Trophoblast cell (in vitro differentiated cells and primary cell): ENCODE measurements at regions not wholly inside any gene's neighbourhood (a gene's known extent, or its start where the extent isn't known, plus 50 kb on each side); places are given as distances from the start of the nearest gene placed in this dataset.

Experiments
- DNase-seq, 2 donors: peaks; one replicate each; pipeline ENCODE4 v3.0.0-alpha.2; 2016
- H2AFZ ChIP-seq: 2 replicates; pipeline ENCODE4 v1.6.1; 2013; ENCODE audit warnings: low read length, moderate library complexity, mild to moderate bottlenecking; ENCODE audit not compliant: insufficient read depth, poor library complexity
- H2AK5ac ChIP-seq: 2 replicates; pipeline ENCODE4 v1.6.1; 2013; ENCODE audit warnings: mild to moderate bottlenecking, low read length
- H2BK120ac ChIP-seq: 2 replicates; pipeline ENCODE4 v1.6.1; 2013; ENCODE audit warnings: low read length, mild to moderate bottlenecking, moderate library complexity; ENCODE audit not compliant: insufficient read depth, poor library complexity
- H2BK12ac ChIP-seq: 2 replicates; pipeline ENCODE4 v1.6.1; 2013; ENCODE audit warnings: mild to moderate bottlenecking, low read length, moderate library complexity
- H2BK5ac ChIP-seq: 2 replicates; pipeline ENCODE4 v1.6.1; 2013; ENCODE audit warnings: low read length, low read depth, moderate library complexity, mild to moderate bottlenecking; ENCODE audit not compliant: poor library complexity
- H3K14ac ChIP-seq: 2 replicates; pipeline ENCODE4 v1.6.1; 2013; ENCODE audit warnings: mild to moderate bottlenecking, low read length
- H3K18ac ChIP-seq: 2 replicates; pipeline ENCODE4 v1.6.1; 2013; ENCODE audit warnings: mild to moderate bottlenecking, low read length
- H3K23ac ChIP-seq: 2 replicates; pipeline ENCODE4 v1.6.1; 2013; ENCODE audit warnings: low read length
- H3K27ac ChIP-seq: 2 replicates; pipeline ENCODE4 v1.5.1; 2013; ENCODE audit warnings: low read depth, mild to moderate bottlenecking, inconsistent platforms, low read length, moderate library complexity
- H3K27me3 ChIP-seq: 2 replicates; pipeline ENCODE4 v1.6.1; 2013; ENCODE audit warnings: inconsistent platforms, mild to moderate bottlenecking, low read length, moderate library complexity; ENCODE audit not compliant: insufficient read depth
- H3K36me3 ChIP-seq, 2 experiments: 1 replicate in 1 of 2; 2 replicates in 1 of 2; pipeline ENCODE4 v1.6.1; 2013; ENCODE audit warnings: low read length in 2 of 2, mild to moderate bottlenecking in 2 of 2, moderate library complexity in 1 of 2; ENCODE audit not compliant: insufficient read depth in 2 of 2, control insufficient read depth in 1 of 2
- H3K4ac ChIP-seq: 2 replicates; pipeline ENCODE4 v1.6.1; 2013; ENCODE audit warnings: low read depth, mild to moderate bottlenecking, low read length, moderate library complexity
- H3K4me1 ChIP-seq, 2 experiments: 1 replicate in 1 of 2; 2 replicates in 1 of 2; pipeline ENCODE4 v1.6.1; 2013; ENCODE audit warnings: low read length in 2 of 2, mild to moderate bottlenecking in 2 of 2, moderate library complexity in 1 of 2; ENCODE audit not compliant: insufficient read depth in 2 of 2, control insufficient read depth in 1 of 2
- H3K4me2 ChIP-seq: 2 replicates; pipeline ENCODE4 v1.6.1; 2013; ENCODE audit warnings: inconsistent platforms, mild to moderate bottlenecking, low read length, moderate library complexity
- H3K4me3 ChIP-seq: 2 replicates; pipeline ENCODE4 v1.5.1; 2013; ENCODE audit warnings: mild to moderate bottlenecking, low read depth, low read length, inconsistent platforms
- H3K79me1 ChIP-seq: one replicate; pipeline ENCODE4 v1.6.1; 2013; ENCODE audit warnings: low read length
- H3K79me2 ChIP-seq: 2 replicates; pipeline ENCODE4 v1.6.1; 2013; ENCODE audit warnings: low read length, mild to moderate bottlenecking; ENCODE audit not compliant: control insufficient read depth, insufficient read depth, poor library complexity
- H3K9ac ChIP-seq: 2 replicates; pipeline ENCODE4 v1.6.1; 2013; ENCODE audit warnings: mild to moderate bottlenecking, low read length
- H3K9me3 ChIP-seq: 2 replicates; pipeline ENCODE4 v1.6.1; 2013; ENCODE audit warnings: low read depth, mild to moderate bottlenecking, control low read depth, inconsistent platforms, low read length; ENCODE audit not compliant: insufficient read depth
- H4K12ac ChIP-seq: 2 replicates; pipeline ENCODE4 v1.6.1; 2013; ENCODE audit warnings: low read depth, mild to moderate bottlenecking, low read length, moderate library complexity
- H4K8ac ChIP-seq: 2 replicates; pipeline ENCODE4 v1.6.1; 2013; ENCODE audit warnings: low read depth, mild to moderate bottlenecking, low read length, moderate library complexity
- H4K91ac ChIP-seq: one replicate; pipeline ENCODE4 v1.6.1; 2013; ENCODE audit warnings: low read depth, mild to moderate bottlenecking, low read length, moderate library complexity
- WGBS: extraction: QIAGEN DNeasy Blood & Tissue Kit; methylation state at CpG from one replicate; pipeline ENCODE4 v1.1.7; 2013; ENCODE audit warnings: missing lambda C conversion rate; ENCODE audit not compliant: insufficient read length, insufficient coverage; ENCODE audit errors: extremely low coverage; 5-methylcytosine and 5-hydroxymethylcytosine counted together

DNA sequence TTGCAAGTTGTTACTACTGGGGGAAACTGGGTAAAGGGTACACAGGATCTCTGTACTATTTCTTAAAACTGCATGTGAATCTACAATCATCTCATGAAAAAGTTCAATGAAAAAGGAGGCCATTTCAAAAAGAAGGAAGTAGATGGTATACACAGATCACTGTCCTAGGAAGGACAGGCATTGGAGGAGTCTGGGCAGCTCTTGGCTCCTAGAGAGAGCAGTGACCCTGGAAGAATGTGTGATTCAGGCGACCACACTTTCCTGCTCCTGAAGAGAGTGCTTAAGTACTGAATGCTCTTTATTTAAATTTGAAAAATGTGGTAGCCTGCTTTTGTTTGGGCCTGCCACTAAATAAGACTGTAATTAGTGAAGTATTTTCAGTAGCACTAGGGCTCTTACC is 318.1 kb upstream of the CASK start:
- no peak overlapping the region for H4K91ac ChIP-seq
- H3K9ac ChIP-seq: no peak overlapping the region
- H3K23ac ChIP-seq: no peak overlapping the region
- no peaks in the 10 kb centered on the region for H3K4me1 ChIP-seq
- H3K79me2 ChIP-seq: no peaks in the 10 kb centered on the region
- no peaks in the 10 kb centered on the region for H3K9me3 ChIP-seq
- H3K4me3 ChIP-seq: no peak overlapping the region
- no peak overlapping the region for H4K8ac ChIP-seq
- WGBS: no CpG with 5 or more reads among the region's 1 CpG
- H2AK5ac ChIP-seq: no peak overlapping the region
- H2BK5ac ChIP-seq: no peak overlapping the region
- H3K14ac ChIP-seq: no peak overlapping the region
- no peak overlapping the region for H4K12ac ChIP-seq
- H3K4me2 ChIP-seq: no peak overlapping the region
- H2BK12ac ChIP-seq: no peak overlapping the region
- H2BK120ac ChIP-seq: no peak overlapping the region
- H3K79me1 ChIP-seq: no peaks in the 10 kb centered on the region
- H3K36me3 ChIP-seq: no peaks in the 10 kb centered on the region
- H3K27me3 ChIP-seq: no peaks in the 10 kb centered on the region
- no peak overlapping the region for H3K27ac ChIP-seq
- H3K18ac ChIP-seq: no peak overlapping the region
- no peak overlapping the region for H3K4ac ChIP-seq
- no peak for DNase-seq
- H2AFZ ChIP-seq: no peak overlapping the region

DNA sequence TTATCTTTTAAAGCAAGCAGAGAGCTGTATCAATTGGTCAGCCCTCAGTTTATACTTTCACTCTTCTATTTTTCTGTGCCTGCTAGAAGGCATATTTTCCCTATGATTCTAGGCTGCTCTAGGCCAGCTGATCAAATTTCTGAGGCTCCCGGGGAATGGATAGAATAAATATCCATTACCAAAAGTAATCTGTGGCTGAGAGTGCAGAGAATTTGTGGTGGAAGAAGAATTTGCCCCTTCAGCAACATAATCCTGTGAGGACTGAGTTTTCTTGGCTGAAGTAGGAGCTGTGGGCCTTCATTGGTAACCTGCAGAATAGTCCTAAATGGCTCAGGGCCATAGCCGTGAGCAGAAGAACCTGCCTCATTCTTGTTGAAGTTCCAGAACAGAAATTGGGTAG is 314.6 kb upstream of the CASK start:
- no peaks in the 10 kb centered on the region for H3K79me1 ChIP-seq
- no peak overlapping the region for H2BK120ac ChIP-seq
- H2AK5ac ChIP-seq: no peak overlapping the region
- no peak overlapping the region for H2BK5ac ChIP-seq
- no peak overlapping the region for H2AFZ ChIP-seq
- no peaks in the 10 kb centered on the region for H3K36me3 ChIP-seq
- DNase-seq: no peak
- H3K4ac ChIP-seq: no peak overlapping the region
- H3K4me3 ChIP-seq: no peak overlapping the region
- no peak overlapping the region for H4K91ac ChIP-seq
- no peaks in the 10 kb centered on the region for H3K4me1 ChIP-seq
- no peak overlapping the region for H4K12ac ChIP-seq
- H2BK12ac ChIP-seq: no peak overlapping the region
- no peaks in the 10 kb centered on the region for H3K79me2 ChIP-seq
- H3K9me3 ChIP-seq: no peaks in the 10 kb centered on the region
- H3K4me2 ChIP-seq: no peak overlapping the region
- H3K23ac ChIP-seq: no peak overlapping the region
- no peak overlapping the region for H3K18ac ChIP-seq
- no peak overlapping the region for H3K27ac ChIP-seq
- H3K27me3 ChIP-seq: no peaks in the 10 kb centered on the region
- no peak overlapping the region for H3K14ac ChIP-seq
- H4K8ac ChIP-seq: no peak overlapping the region
- WGBS: no CpG with 5 or more reads among the region's 2 CpGs
- no peak overlapping the region for H3K9ac ChIP-seq

- Histone ChIP-seq H3K23ac (no peak overlapping the region), H3K4me3 (no peak overlapping the region), H2BK12ac (no peak overlapping the region), H2AK5ac (no peak overlapping the region), H2AFZ (no peak overlapping the region), H4K91ac (no peak overlapping the region), H3K79me1 (no peaks in the 10 kb centered on the region), H3K9me3 (no peaks in the 10 kb centered on the region), H3K14ac (no peak overlapping the region), H4K8ac (no peak overlapping the region), H2BK120ac (no peak overlapping the region), H3K4me1 (no peaks in the 10 kb centered on the region), H4K12ac (no peak overlapping the region), H3K27me3 (no peaks in the 10 kb centered on the region), H3K4ac (no peak overlapping the region), H3K36me3 (no peaks in the 10 kb centered on the region), H3K4me2 (no peak overlapping the region), H3K18ac (no peak overlapping the region), H3K9ac (no peak overlapping the region), H2BK5ac (no peak overlapping the region), H3K27ac (no peak overlapping the region), H3K79me2 (no peaks in the 10 kb centered on the region)
- DNase-seq: no peak
- no CpG with 5 or more reads among the region's 2 CpGs for WGBS
These were observed 306.2 kb upstream of the CASK start for GRCh38 chrX:42229533-42229932.

- Histone ChIP-seq H2AFZ (no peak overlapping the region), H4K91ac (no peak overlapping the region), H3K23ac (no peak overlapping the region), H2BK5ac (no peak overlapping the region), H3K27ac (no peak overlapping the region), H3K4me3 (no peak overlapping the region), H3K79me2 (no peaks in the 10 kb centered on the region), H2BK120ac (no peak overlapping the region), H3K4me2 (no peak overlapping the region), H3K9me3 (no peaks in the 10 kb centered on the region), H3K14ac (no peak overlapping the region), H3K18ac (no peak overlapping the region), H4K12ac (no peak overlapping the region), H2AK5ac (no peak overlapping the region), H3K36me3 (no peaks in the 10 kb centered on the region), H3K4ac (no peak overlapping the region), H3K9ac (no peak overlapping the region), H3K79me1 (no peaks in the 10 kb centered on the region), H2BK12ac (no peak overlapping the region), H3K27me3 (no peaks in the 10 kb centered on the region), H4K8ac (no peak overlapping the region), H3K4me1 (no peaks in the 10 kb centered on the region)
- no CpG with 5 or more reads among the region's 2 CpGs for WGBS
- no peak for DNase-seq
These were observed 297.3 kb upstream of the CASK start for GRCh38 chrX:42220666-42221065.
